ENCODE measurements at regions not wholly inside any gene's neighbourhood (a gene's known extent, or its start where the extent isn't known, plus 50 kb on each side); places are given as distances from the start of the nearest gene placed in this dataset.
"Not testable (repeated sequence)": the region's sequence is repeated elsewhere in the genome, so short reads cannot be mapped to it uniquely, and the experiment has no call there.

DNA sequence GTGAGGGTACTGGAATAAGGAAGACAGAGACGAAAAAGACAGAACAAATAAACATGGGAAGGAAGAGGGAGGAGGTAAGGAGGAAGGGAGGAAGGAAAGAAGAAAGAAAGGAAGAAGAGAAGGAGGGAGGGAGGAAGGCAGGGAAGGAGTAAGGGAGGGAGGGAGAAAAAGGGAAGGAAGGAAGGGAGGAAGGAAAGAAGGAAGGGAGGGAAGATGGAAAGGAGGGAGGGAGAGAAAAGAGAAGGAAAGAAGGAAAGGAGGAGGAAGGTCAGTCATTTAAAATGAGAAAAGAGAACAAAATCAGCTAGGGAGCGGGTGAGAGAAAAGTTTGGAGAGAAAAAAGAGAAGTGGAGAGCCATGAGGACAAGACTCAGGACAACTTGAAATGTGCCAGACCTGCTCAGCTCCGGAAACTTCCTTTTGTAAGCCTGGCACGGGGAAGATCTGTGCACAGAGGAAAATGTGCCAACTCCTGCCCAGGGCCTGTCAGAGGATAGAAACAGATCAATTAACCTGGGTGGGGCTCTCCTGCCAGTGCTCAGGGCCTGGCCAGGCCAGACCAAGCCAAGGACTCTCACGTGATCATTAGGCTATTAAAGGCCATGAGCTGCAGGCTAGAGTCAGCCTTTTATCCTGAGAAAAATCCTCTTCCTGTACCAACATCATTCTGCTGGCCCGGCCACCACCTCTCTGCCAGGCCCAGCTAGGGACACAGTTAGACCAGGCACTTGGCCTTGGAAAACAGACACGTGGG, 50.1 kb upstream of the BCL6 start:
- DNase-seq = no peak

DNA sequence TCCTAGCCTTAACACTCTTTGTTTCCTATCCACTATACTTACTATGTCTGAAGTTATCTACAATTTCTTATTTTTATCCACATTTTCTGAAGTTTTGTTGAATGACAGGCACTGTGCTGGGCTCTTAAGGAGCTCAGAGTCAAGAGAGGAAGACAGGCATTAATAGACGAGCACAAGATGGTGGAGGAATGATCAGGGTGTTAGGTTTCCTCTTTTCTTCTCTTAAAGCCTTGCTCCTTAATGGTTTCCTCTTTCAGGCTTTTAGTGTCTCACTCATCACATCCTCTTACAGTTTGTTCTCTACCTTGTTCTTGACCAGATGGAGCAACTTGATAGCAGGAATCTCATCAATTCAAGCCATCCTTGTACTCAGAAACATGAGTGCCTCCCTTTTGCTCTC, 52.9 kb upstream of the BCL6 start:
- DNase-seq = no peak

DNA sequence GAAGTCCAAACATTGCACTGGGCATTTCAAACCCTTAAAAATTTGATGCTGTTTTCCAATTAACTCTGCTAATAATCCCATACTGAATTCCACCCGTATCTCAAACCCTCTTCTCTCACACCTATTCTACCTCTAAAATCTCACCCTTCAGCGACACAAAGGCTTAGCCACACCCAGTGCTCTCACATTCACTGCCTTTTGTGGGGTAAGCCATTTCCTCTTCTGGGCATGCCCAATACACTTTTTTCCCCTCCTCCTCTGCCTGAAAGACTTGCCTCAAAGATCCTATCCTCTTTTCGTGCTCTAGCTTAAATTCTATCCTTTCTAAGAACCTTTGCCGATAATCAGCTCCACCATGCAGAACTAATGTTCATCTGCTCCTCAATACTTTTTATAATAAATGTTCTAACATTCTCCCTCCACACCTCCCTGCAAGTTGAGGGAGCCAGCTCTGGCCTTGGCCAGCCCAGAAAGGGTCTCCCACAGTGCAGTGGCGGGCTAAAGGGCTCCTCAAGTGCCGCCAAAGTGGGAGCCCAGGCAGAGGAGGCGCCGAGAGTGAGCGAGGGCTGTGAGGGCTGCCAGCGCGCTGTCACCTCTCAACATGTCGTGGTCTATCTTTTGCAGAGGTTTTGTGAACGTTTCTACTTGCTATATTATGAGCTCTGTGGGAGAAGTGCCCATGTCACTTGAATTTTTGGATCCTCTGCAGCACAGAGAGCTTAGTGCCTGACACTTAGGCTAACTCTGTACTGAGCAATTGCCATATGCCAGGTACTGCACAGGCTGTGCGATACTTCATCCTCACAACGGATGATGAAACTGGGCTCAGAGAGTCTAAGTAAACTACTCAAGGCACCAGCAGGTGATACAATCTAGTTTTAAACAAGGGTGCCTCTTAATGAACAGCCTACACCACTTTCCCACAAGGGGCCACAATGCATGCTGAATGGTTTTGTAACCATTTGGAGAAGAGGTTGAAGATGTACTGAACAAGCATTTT, 53.6 kb upstream of the BCL6 start:
- peak; percentile 27 to 70 for DNase-seq

DNA sequence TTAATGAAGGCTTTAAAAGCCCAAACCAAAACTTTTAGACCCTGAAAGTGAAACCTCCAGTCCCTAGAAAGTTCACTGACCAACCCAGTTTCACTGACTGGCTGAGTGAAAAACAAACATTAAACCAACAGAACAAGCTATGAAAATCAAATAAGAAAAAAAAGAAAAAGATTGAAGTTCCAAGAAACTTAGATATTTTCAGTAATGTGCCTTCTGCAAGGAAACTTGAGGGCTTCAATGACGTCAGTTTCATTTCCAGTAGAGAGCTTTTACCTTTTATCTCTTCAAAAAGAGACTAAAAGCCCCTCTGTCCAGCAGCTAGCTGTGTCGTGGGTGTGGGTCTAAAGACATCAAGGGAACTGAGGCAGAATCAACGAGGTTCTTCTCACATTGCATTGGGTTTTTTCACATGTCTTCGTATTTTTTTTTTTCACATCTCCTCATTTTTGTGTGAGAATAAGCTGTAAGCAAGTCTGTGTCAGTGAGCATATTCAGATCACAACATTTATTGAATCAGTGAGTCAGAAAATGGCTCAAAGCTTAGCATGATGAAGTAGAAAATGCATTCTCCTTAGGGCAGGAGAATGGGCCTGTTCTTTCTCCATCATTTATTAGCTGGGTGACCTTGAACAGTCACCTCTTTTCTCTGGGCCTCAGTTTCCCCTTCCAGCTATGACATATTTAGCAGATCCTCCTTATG, 54.8 kb upstream of the BCL6 start:
- peak; percentile 21 to 63 for DNase-seq

DNA sequence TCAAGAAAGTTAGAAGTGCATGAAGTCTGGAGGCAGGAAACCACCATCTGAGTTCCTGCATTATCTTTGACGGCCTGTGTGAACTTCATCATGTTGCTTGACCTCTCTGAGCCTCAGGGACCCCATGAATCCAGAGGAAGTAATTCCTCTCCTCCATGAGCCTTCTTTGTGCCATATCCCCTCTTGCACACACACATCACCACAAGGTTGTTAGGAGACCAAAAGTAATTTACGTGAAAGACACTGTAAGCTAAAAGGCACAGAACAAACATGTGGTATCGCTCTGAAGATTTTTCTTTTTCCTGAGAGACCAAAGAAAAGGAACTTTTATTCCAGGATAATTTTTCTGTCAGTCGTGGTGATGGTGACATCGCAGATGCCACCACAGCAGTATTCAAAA, 55.9 kb upstream of the BCL6 start:
- DNase-seq = no peak

DNA sequence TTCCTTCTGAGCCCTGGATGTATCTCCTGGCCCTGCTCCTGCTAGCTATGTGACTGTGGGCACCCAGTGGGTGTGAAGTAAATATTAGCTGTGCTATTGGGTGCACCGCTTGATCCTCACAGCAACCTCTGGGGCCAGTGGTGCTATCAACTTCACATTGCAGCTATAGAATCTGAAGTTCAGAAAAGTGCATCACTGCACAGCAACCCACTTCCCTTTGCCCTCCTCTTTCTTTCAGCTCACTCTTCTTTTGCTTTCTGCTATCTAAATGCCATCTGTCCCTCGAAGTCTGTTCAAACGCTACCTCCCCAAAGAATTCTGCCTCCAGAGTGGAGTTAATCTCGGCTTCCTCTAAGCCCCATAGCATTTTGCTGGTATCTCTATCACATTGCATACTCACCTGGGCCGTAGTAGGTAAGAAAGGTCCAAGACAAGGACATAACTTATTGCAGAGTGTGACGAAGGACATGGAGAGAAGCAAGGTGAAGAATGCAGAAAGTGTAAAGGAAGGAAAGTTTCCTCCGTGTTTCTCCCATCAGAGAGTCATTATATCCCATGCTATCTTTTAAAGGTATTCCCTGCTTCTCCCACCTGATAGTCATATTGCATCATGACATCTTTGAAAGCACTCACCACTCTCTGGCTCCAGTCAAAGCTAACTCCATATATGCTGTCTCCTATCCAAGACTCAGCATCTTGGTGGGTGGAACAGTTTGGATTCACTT, 57.1 kb upstream of the BCL6 start:
- no peak for DNase-seq

DNA sequence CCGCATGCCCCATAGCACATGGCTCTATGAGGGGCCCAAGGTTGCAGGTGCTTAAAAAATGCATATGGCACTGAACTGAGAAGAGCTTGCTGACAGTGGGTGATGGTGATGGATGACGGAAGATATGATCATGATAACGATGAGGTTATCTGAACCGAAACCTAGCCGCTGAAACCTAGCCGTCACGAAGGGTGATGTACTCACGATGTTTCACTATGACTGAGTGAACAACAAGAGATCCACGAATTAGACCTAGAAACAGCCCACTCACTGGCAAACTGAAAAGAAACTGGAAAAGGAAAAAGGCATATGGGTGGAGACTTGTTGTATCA, 57.6 kb upstream of the BCL6 start:
- peak; percentile 34 to 72 for DNase-seq

DNA sequence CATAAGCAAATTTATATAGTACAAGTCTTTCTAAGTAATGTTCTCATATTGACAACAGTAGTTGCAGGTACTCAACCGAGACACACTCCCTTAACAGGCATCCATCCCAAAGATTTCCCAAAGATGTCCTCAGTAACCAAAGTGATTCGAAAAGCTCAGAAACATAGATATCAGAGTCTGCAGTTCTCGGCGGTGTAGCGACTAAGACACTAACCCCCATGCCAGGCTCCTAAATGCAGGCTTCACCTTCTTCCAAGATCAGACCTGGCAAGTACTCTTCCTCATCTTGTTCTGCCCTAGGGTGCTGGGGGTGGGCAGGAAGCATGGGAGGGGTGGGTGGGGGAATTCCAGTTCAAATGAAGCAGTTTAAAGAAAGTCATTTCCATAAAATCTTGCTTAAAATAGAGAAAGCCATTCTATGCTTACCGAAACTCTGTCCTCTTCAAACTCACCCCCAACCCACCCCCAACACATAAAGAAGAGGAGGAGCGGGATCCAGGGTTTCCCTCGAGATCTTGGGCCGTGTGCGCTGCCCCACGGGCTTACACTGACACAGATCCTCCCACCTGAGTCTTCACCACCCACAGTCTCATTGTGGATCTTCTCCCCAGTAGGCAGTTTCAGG, 59.0 kb upstream of the BCL6 start:
- DNase-seq = no peak

DNA sequence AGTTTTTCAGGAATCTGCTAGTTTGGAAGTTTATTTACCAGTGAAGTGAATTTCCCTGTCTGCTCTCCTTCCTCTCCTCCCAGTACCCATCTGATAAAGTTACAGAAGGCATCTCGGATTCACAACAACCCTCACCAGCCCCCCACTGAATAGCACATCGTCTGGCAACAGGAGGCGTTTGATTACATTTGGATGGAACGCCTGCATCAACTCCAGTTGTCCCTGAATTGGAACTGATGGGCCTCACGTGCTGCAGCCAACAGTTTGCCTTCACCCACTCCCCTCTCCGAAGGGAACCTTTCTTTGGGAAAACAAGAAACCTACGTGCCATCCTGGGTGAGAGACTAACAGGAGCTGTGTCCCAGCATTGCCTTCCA, 59.5 kb upstream of the BCL6 start:
- DNase-seq = no peak

DNA sequence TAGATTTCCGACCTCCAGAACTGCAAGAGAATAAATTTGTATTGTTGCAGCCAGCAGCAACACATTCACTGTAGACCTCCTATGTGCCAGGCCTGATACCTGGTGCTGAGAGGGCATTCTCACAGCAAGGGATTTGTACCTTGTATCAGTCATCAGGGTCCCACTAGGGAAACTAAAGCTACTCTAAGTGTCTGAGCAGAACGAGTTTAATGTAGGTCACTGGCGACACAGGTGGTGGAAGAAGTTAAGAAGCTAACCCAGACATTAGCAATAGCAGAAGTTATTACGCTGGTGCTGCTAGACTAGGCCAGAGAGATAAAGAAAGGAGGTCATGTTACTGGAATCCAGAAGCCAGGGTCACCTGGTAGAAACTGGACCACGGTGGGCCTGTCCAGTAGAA, 60.5 kb upstream of the BCL6 start:
- DNase-seq = no peak

DNA sequence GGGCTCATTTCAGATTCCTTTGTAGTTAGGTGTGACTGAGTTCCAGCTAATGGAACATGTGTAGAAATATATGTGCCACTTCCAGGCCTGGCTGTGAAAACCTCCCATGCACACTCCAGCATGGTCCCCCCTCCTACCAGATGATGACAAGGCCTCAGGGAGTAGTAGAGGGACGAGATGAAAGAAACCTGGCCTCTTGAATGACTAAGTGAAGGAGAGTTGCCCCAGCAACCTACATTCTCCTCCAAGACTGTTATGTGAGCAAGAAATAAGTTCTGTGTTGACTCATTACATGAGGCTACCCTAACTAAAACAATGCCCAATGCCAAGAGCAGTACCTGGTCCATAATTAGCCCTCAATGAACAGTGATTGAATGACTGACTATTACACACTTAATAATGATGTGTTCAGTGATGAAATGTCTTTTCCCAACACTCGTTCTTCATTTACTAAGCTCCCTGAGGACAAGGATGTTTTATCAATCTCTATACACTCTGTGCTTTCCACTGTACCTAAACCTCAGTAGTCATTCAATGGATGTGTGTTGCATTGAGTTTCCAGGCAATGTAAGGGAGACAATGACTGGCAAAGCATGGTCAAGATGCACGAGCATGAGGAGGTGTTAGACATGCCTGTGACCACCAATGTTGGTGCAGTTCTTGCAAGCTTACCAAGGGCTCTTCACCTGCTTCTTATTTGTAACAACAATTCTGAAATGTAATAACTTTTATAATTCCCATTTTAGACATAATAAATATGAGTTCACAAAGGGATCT, 62.0 kb upstream of the BCL6 start:
- DNase-seq = no peak

DNA sequence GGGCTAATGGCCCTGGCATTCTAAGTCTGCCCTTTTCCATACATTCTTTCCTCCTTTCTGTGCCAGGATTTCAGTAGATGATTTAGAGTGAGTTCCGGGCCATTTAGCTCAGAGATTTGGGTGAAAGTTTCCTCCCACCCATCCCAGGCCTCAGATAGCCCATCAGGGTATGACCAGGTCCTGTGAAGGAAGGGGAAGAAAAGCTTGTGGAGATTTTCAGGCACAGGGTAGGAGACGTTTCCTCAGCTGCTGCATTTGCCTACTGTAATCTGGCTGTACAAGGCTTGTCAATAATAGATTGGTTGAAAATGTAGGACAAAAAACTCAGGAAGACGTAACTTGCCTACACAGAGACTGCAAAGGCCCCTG, 63.2 kb upstream of the BCL6 start:
- DNase-seq = no peak

DNA sequence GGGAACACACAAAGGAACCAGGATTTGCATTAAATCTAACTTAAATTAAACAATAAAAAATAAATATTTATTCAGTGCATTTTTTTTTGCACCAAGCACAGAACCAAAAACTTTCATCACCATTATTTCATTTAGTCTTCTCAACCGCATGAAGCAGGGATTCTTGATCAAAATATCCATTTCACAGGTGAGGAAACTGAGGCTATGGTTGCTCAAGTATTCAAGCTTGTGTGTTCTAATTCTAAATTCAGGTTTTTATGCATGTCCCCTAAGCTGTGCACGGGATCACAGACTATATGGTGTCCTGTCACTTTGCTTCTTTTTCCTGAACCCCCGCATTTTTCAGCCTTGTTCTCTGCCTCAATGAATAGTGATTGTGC, 64.3 kb upstream of the BCL6 start:
- DNase-seq = no peak

DNA sequence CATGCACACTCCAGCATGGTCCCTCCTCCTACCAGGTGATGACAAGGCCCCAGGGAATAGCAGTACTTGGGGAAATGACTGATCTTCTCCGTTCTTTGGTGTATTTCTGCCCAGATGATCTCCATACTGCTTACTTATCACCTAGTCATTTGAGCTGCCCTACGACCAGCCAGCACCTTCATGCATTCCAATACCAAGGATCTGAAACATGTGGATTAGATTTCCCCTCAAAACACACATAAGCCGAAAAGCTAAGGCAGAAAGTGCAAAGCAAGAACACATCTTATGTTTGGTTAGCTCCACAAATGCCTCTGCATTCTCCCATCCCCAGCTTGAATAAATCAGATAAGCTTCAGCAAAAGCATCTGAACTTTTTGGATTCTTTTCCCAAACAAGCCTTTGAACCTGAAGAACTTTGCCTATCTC, 64.8 kb upstream of the BCL6 start:
- no peak for DNase-seq

DNA sequence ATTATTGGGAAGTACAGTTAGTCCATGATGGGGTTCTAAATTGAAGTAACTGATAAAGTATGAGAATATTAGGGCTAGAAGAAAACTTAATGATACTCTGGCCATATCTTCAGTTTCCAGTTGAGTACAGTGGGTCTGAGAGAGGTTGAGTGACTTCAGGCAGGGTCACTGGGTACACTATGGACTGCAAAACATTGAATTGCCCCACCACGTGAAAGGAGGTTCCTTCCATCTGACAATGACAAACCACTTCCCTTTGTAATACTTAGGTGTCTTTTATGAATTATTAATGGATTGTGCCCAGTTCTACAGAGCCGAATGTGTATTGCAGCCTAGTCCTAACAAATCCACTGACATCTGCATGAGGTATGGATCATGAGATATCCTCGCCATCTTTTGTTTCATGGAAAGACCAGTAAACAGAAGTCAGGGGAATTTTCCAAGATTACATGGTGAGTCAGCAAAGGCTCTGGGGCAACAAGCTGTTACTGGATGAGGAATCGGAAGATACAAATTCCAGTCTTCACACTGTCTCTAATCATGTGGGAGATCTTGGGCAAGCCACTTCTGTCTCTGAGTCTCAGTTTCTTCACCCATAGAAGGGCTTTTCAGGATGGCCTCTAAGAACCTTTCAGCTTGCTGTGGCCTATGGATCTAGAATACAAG, 66.5 kb upstream of the BCL6 start:
- DNase-seq = no peak

DNA sequence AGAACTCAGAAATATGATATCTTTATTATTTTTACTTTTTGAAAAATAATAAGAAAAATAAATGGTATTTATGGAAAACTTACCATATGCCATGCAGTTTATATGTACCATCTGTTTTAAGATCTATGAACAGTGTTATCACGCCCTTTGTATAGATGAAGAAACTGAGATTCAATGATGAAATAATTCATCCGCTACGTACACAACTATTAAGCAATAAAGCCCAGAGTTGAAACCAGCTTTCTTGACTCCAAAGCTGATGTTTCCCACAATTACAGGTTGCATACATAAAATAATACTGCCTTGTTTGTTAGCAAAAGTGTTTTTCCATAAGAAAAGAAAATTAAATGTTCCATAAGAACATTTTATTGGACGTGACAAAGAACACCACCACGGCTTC, 67.2 kb upstream of the BCL6 start:
- DNase-seq = no peak

DNA sequence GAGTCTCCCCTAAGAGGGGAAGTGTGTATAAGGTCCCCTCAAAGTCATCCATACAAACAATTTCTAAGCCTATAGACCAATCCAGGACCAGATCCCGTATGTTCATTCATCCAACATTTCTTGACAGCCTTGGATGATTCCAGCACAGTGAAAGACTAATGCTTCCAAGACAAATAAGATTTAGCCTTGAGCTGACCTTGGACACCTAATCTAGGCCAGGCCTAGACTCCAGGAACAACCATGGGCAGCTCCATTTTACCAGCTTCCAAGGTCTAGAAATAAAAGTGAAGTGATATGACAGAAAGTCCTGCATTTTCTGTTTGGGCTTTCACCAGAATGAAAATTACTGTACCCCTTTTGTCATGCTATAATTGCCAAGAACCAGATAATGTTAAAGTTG, 67.9 kb upstream of the BCL6 start:
- no peak for DNase-seq

DNA sequence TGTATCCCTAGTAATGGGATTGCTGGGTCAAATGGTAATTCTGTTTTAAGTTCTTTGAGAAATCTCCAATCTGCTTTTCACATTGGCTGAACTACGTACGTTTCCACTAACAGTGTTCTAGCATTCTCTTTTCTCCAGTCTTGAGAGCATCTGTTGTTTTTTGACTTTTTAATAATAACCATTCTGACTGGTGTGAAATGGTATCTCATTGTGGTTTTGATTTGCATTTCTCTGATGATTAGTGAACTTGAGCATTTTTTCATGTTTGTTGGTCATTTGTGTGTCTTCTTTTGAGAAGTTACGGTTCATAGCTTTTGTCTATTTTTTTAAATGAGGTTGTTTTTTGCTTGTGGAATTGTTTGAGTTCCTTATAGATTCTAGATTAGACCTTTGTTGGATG, 72.5 kb upstream of the BCL6 start:
- DNase-seq = not testable (repeated sequence)

DNA sequence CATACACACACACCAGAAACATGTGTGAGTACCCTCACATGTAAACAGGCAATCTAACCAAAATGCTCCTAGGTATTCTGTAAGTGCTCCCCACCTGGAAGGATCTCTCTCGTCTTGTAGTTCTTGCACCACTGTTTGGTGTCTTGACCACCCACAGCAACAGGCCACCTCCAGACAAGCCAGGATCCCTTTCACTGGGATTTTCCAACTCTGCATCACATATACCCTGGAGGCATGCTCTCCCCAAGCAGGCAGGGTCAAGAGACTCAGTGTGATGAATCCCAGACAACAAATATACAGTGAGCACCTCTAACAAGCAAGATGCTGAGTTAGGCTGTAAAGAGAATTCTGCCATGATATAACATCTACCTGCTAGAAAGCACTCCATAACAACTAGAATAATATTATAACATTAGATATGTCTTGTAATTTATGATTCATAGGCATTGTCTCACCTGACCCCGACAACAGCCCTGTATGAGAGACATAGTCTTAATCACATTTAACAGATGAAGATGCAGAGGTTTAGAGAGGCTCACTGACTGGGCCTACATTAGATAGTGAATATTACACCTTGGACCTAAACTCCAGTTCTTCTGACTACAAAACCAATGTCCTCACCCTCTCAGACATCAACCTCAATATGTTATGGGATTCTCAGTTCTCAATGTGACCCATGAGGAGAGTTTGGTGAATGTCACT, 76.5 kb upstream of the BCL6 start:
- no peak for DNase-seq

DNA sequence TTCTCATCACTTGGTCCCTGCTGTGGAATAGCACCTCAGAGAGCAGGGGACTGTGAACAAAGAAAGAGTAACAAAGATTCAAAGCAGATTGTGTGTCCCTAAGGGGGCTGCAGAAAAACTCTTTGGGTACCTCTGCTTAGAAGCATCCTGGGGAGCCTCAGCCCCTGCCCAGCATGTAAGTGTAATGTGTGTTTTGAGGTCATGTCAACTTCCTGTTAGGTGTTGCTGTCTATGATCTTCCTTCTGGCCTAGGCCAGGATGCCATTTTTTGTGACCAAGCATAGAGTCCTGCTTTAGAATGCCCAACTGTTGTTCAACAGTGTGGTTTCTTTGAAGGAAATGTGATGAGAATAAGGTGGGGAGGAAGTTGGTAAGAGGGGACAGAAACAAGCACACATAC, 77.1 kb upstream of the BCL6 start:
- DNase-seq = no peak

DNA sequence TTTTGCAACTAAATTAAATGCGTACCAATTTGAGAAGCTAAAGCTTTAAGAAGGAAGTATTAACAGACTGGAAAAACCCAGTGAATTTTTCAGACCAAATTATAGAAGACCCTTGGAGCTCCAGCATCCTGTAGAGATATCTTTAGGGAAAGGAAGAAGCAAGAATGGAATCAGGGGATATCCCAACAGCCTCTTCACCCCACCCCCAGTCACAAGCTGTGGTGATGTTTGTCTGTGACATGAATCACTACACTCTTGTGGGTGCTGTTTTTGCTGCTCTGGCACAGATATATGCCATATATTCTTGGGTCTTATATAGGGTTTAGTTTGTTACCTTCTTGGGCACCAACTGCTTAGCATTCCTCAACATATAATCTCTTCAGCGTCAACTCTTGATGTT, 78.5 kb upstream of the BCL6 start:
- no peak for DNase-seq

Data from CD4-positive, alpha-beta T cell treated with Interferon alpha-2 for 1 hour (primary cell).